Keratinocyte (primary cell): ENCODE measurements at regions not wholly inside any gene's neighbourhood (a gene's known extent, or its start where the extent isn't known, plus 50 kb on each side); places are given as distances from the start of the nearest gene placed in this dataset.

Experiments
- DNase-seq: peaks from one replicate; pipeline ENCODE4 v3.0.0-alpha.2; 2011; ENCODE audit warnings: low read depth, missing footprints, low spot score
- FAIRE-seq: peaks from 2 replicates; lab custom pipeline; 2011; peaks lifted over from hg19 to GRCh38; lab: Jason Lieb, UNC
- H2AFZ ChIP-seq: 2 replicates; pipeline ENCODE4 v1.6.0; 2012; ENCODE audit warnings: low read length, control low read depth, inconsistent platforms; ENCODE audit not compliant: control insufficient read depth
- H3K27ac ChIP-seq: 2 replicates; pipeline ENCODE4 v1.5.1; 2011; ENCODE audit warnings: low read length; ENCODE audit not compliant: control insufficient read depth, insufficient read depth
- H3K27me3 ChIP-seq: 3 replicates; pipeline ENCODE4 v1.6.0; 2011; ENCODE audit warnings: low read length; ENCODE audit not compliant: control insufficient read depth, insufficient read depth; ENCODE audit errors: extremely low read depth
- H3K36me3 ChIP-seq, 2 experiments: 2 replicates in 1 of 2; 3 replicates in 1 of 2; pipeline ENCODE4 v1.5.1; 2011; ENCODE audit warnings: low read length in 2 of 2, mild to moderate bottlenecking in 1 of 2; ENCODE audit not compliant: control insufficient read depth in 2 of 2, insufficient read depth in 2 of 2; ENCODE audit errors: extremely low read depth in 1 of 2
- H3K4me1 ChIP-seq: 3 replicates; pipeline ENCODE4 v1.5.1; 2011; ENCODE audit warnings: low read length; ENCODE audit not compliant: control insufficient read depth, insufficient read depth; ENCODE audit errors: extremely low read depth
- H3K4me2 ChIP-seq: 3 replicates; pipeline ENCODE4 v1.6.0; 2011; ENCODE audit warnings: low read depth, low read length; ENCODE audit not compliant: control insufficient read depth, insufficient read depth; ENCODE audit errors: extremely low read depth
- H3K4me3 ChIP-seq, 3 experiments: fragments of 200-600 bp in 1 of 3; sonication (generic) in 1 of 3; 2 replicates in 2 of 3; 3 replicates in 1 of 3; pipeline ENCODE4 v1.5.1; 2011 to 2016; ENCODE audit warnings: low read length in 3 of 3, mild to moderate bottlenecking in 3 of 3, control low read depth in 2 of 3, inconsistent platforms in 1 of 3, low read depth in 1 of 3, mixed read lengths in 1 of 3, mixed run types in 1 of 3, moderate library complexity in 1 of 3; ENCODE audit not compliant: control insufficient read depth in 2 of 3, insufficient read depth in 2 of 3; ENCODE audit errors: extremely low read depth in 1 of 3
- H3K79me2 ChIP-seq: 2 replicates; pipeline ENCODE4 v1.6.0; 2012; ENCODE audit warnings: low read length; ENCODE audit not compliant: control insufficient read depth, insufficient read depth
- H3K9ac ChIP-seq: 3 replicates; pipeline ENCODE4 v1.6.0; 2011; ENCODE audit warnings: low read length; ENCODE audit not compliant: control insufficient read depth, insufficient read depth; ENCODE audit errors: extremely low read depth
- H3K9me1 ChIP-seq: 3 replicates; pipeline ENCODE4 v1.6.0; 2011; ENCODE audit warnings: low read length; ENCODE audit not compliant: control insufficient read depth, insufficient read depth; ENCODE audit errors: extremely low read depth
- H3K9me3 ChIP-seq: 2 replicates; pipeline ENCODE4 v1.5.1; 2012; ENCODE audit warnings: low read depth, low read length; ENCODE audit not compliant: control insufficient read depth
- H4K20me1 ChIP-seq: 3 replicates; pipeline ENCODE4 v1.6.0; 2011; ENCODE audit warnings: low read length; ENCODE audit not compliant: control insufficient read depth, insufficient read depth; ENCODE audit errors: extremely low read depth
- CTCF ChIP-seq, 3 experiments: IDR thresholded peaks in 1 of 3; conservative IDR thresholded peaks in 1 of 3; optimal IDR thresholded peaks in 1 of 3; 2 replicates in 2 of 3; 3 replicates in 1 of 3; pipeline versions ENCODE3 to v1.5.1; 2011; ENCODE audit warnings: low read length in 3 of 3, mild to moderate bottlenecking in 3 of 3, moderate library complexity in 2 of 3, control low read depth in 1 of 3, inconsistent platforms in 1 of 3; ENCODE audit not compliant: insufficient read depth in 2 of 3; ENCODE audit errors: extremely low read depth in 1 of 3
- EZH2 ChIP-seq: IDR thresholded peaks from one replicate; pipeline ENCODE4 v1.6.1; 2012; ENCODE audit warnings: inconsistent platforms, mild to moderate bottlenecking, low read length, moderate library complexity
- dilution Hi-C: fragments of 300-500 bp; cut with MboI; formaldehyde crosslinking; loops from one replicate; pipeline ENCODE4 v1.7.0; 2020; ENCODE audit warnings: low sequenced_read_pairs; ENCODE audit not compliant: extremely low pct_ligation_motif_present

- FAIRE-seq: no peak
Observed at GRCh38 chr7:89681448-89681847, 472.8 kb upstream of the STEAP1 start.

GRCh38 chr7:89685287-89685686 lies 469.0 kb upstream of the STEAP1 start:
- no peak overlapping the region for H3K27ac ChIP-seq
- TF ChIP-seq EZH2 (no peak), CTCF (optimal IDR thresholded peaks at IDR 0.05 in 1 of 3, IDR thresholded peaks at IDR 0.05 in 1 of 3, conservative IDR thresholded peaks at IDR 0.05 in 1 of 3; ENCODE audit: extremely low read depth in 1 of 3, insufficient read depth in 2 of 3, low read length in 3 of 3) (no peak)
- no peaks in the 10 kb centered on the region for H3K27me3 ChIP-seq
- no peak overlapping the region for H3K4me2 ChIP-seq
- FAIRE-seq (no peak), DNase-seq (no peak)
- no peaks in the 10 kb centered on the region for H3K9me1 ChIP-seq
- H3K4me1 ChIP-seq: no peaks in the 10 kb centered on the region
- H4K20me1 ChIP-seq: no peaks in the 10 kb centered on the region
- H3K9ac ChIP-seq: no peak overlapping the region
- H2AFZ ChIP-seq: no peak overlapping the region
- no peaks in the 10 kb centered on the region for H3K79me2 ChIP-seq
- H3K4me3 ChIP-seq: no peak overlapping the region
- H3K9me3 ChIP-seq: no peaks in the 10 kb centered on the region
- no peaks in the 10 kb centered on the region for H3K36me3 ChIP-seq
- dilution Hi-C loops: no loop called here

More at GRCh38 chr7:89681448-89681847, 472.8 kb upstream of the STEAP1 start:
- no peaks in the 10 kb centered on the region for H3K4me1 ChIP-seq
- H3K27ac ChIP-seq: no peak overlapping the region
- DNase-seq: no peak
- no peaks in the 10 kb centered on the region for H3K9me1 ChIP-seq
- H3K9ac ChIP-seq: no peak overlapping the region
- no peak overlapping the region for H3K4me3 ChIP-seq
- no peaks in the 10 kb centered on the region for H3K79me2 ChIP-seq
- dilution Hi-C loops: no loop called here
- H4K20me1 ChIP-seq: no peaks in the 10 kb centered on the region
- H3K4me2 ChIP-seq: no peak overlapping the region
- H3K36me3 ChIP-seq: no peaks in the 10 kb centered on the region
- H2AFZ ChIP-seq: no peak overlapping the region
- no peaks in the 10 kb centered on the region for H3K9me3 ChIP-seq
- TF ChIP-seq EZH2 (no peak), CTCF (optimal IDR thresholded peaks at IDR 0.05 in 1 of 3, IDR thresholded peaks at IDR 0.05 in 1 of 3, conservative IDR thresholded peaks at IDR 0.05 in 1 of 3; ENCODE audit: extremely low read depth in 1 of 3, insufficient read depth in 2 of 3, low read length in 3 of 3) (no peak)
- no peaks in the 10 kb centered on the region for H3K27me3 ChIP-seq
